ENCODE measurements at regions not wholly inside any gene's neighbourhood (a gene's known extent, or its start where the extent isn't known, plus 50 kb on each side); places are given as distances from the start of the nearest gene placed in this dataset.
"Not testable (repeated sequence)": the region's sequence is repeated elsewhere in the genome, so short reads cannot be mapped to it uniquely, and the experiment has no call there.

- DNase-seq: not testable (repeated sequence)
These were observed 1373.8 kb upstream of the DEFB115 start for GRCh38 chr20:29883514-29884219.

GRCh38 chr20:29884322-29884721, 1373.1 kb upstream of the DEFB115 start:
- DNase-seq: not testable (repeated sequence)

- DNase-seq: not testable (repeated sequence)
These were observed 1371.9 kb upstream of the DEFB115 start for GRCh38 chr20:29885282-29886185.

- DNase-seq: not testable (repeated sequence)
These were observed 1365.9 kb upstream of the DEFB115 start for GRCh38 chr20:29891555-29891954.

Measured in NCI-H1092 treated with DMSO at 0.1 percent for 48 hours (cell line).